ENCODE measurements at regions not wholly inside any gene's neighbourhood (a gene's known extent, or its start where the extent isn't known, plus 50 kb on each side); places are given as distances from the start of the nearest gene placed in this dataset.

DNA sequence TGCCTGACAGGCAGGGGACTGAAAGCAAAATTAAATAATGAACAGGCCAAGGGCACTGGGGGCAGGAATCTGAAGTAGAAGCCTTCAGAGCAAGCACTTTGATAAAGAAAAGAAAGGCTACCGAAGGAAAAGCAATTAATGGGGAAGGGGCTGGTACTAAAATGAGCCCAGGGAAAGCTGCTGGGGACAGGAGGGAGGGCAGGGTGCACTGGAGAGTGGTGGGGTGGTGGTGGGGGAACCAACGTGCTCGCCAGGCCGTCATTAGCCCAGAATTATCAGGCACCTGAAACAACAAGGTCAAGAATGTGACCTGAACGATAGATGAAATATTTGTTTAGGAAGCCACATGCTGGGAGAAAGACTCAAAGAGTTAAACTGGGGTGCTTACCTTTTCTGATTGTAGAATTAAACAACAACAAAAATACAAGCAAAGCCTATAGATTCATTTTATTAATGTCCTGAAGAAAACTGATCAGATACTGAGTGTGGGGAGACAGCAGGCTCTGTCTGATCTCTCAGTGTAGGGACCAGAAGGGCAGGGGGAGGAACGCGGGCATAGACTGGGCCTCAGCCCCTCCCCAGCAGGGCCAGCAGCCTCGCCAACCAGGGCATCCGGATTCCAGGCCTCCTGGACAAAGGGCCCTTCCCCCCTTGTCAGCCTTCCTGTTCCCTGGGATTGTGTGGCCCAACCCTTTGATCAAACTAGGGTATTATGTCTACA, 239.7 kb upstream of the KLF3 start:
- H3K4me1 ChIP-seq: no peaks in the 10 kb centered on the region
- DNase-seq (ENCODE audit: low spot score in 2 of 2): no peak
- H3K27me3 ChIP-seq: no peaks in the 10 kb centered on the region
- intact Hi-C loops (cut with DNase I; ENCODE audit: low total_unique reads): loop anchor here (10.0 kb wide), 1 partner anchor 540 kb away; no protein-coding TSS in a partner anchor
- TF ChIP-seq POLR2AphosphoS5 (IDR thresholded peaks at IDR 0.05) (no peak), CTCF (IDR thresholded peaks at IDR 0.05) (no peak), POLR2A (IDR thresholded peaks at IDR 0.05) (no peak)
- H3K4me3 ChIP-seq: no peak overlapping the region
- no peaks in the 10 kb centered on the region for H3K36me3 ChIP-seq
- H3K9me3 ChIP-seq: no peaks in the 10 kb centered on the region
- no peak overlapping the region for H3K27ac ChIP-seq

DNA sequence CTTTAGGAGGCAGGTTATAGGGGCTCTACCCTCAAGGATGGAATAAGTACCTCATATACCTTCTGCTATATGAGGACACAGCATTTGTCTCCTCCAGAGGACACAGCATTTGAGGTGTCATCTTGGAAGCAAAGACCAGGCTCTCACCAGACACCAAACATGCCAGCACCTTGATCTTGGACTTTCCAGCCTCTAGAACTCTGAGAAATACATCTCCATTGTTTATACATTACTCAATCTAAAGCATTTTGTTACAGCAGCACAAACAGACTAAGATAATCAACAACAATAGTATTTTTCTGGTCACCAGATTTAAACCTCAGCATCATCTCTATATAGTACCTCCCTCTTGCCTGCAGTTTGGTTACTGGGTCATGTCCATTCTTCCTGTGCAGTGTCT, 237.5 kb upstream of the KLF3 start:
- Histone ChIP-seq H3K36me3 (no peaks in the 10 kb centered on the region), H3K4me3 (no peak overlapping the region), H3K27ac (no peak overlapping the region), H3K4me1 (no peaks in the 10 kb centered on the region), H3K27me3 (no peaks in the 10 kb centered on the region), H3K9me3 (no peaks in the 10 kb centered on the region)
- no peak for TF ChIP-seq POLR2A (IDR thresholded peaks at IDR 0.05)
- no peak for DNase-seq (ENCODE audit: low spot score in 2 of 2)
- intact Hi-C loops (cut with DNase I; ENCODE audit: low total_unique reads): loop anchor here (10.0 kb wide), 1 partner anchor 538 kb away; no protein-coding TSS in a partner anchor

- H3K4me1 ChIP-seq: no peaks in the 10 kb centered on the region
- H3K27ac ChIP-seq: no peak overlapping the region
Observed at GRCh38 chr4:38430841-38431240, 233.2 kb upstream of the KLF3 start.

DNA sequence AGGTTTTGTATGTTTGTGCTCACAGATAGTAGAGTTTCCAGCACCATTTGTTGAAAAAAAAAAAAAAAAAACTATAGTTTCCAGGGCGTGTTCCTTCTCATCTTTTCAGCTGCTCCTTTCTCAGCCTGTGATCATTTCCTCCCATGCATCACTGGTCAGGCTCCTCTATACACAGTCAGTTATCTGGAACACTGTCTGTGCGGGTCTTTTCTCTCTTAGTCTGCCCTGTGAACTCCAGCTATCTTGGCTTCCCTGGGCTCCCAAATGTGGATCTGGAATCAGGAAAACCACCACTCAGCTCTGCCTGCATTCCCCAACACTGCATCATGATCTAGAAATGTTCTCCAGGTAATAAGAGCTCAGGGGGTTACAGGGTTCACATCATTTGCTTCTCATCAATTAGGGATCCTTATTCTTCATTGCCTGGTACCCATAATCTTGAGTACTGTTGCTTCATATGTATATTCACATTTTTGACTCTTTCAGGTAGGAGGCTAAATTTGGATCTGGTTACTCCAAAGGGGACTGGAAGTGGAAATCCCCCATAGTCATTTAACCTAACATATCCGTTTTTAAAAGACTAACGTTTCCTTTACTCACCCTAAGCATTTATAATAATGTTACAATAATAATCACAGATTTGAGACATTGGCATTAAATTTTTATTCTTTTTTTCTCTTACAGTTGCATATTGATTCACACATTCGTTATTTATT, 221.8 kb upstream of the KLF3 start:
- intact Hi-C loops (cut with DNase I; ENCODE audit: low total_unique reads): no loop called here
- Histone ChIP-seq H3K36me3 (no peaks in the 10 kb centered on the region), H3K27me3 (no peaks in the 10 kb centered on the region), H3K4me3 (no peak overlapping the region), H3K9me3 (peaks cover 0 to 11% of the 10 kb centered on the region in 2 donors), H3K27ac (no peak overlapping the region), H3K4me1 (no peaks in the 10 kb centered on the region)
- DNase-seq (ENCODE audit: low spot score in 2 of 2): no peak
- TF ChIP-seq POLR2A (IDR thresholded peaks at IDR 0.05) (no peak), CTCF (IDR thresholded peaks at IDR 0.05) (no peak), POLR2AphosphoS5 (IDR thresholded peaks at IDR 0.05) (no peak)

More at GRCh38 chr4:38430841-38431240, 233.2 kb upstream of the KLF3 start:
- Histone ChIP-seq H3K9me3 (peaks cover 0 to 10% of the 10 kb centered on the region in 2 donors), H3K4me3 (no peak overlapping the region), H3K27me3 (no peaks in the 10 kb centered on the region), H3K36me3 (no peaks in the 10 kb centered on the region)
- TF ChIP-seq POLR2AphosphoS5 (IDR thresholded peaks at IDR 0.05) (no peak), POLR2A (IDR thresholded peaks at IDR 0.05) (no peak), CTCF (IDR thresholded peaks at IDR 0.05) (no peak)
- no peak for DNase-seq (ENCODE audit: low spot score in 2 of 2)
- intact Hi-C loops (cut with DNase I; ENCODE audit: low total_unique reads): no loop called here

DNA sequence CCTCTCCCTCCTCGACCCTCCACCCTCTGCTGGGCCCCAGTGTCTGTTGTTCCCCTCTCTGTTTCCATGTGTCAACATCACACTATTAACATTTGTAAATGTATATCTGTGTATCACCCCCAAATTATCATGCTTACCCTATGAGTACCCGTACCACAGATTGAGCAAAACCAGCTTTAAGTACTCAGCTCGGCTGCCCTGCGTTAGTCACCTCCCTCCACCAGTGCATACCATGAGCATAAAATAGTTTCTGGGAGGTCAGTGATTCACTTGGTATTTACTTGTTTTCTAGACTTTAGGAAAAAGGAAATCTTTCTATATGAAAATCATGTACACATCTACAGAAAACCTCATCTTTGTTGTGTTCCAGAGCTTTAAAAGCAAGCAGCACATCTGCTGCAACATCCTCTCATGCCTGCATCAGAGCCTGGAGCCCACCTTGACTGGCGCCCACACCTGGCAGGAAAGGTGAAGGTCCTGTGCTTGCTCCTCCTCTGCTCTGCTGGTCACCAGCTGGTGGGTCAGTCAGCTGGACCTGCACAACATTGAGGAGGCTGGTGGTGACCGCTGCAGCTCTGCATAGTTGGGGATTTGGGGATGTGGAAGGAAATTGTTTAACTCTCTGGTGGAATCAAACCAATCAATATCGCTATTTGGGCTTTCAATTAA, 214.4 kb upstream of the KLF3 start:
- DNase-seq (ENCODE audit: low spot score in 2 of 2): no peak
- Histone ChIP-seq H3K36me3 (no peaks in the 10 kb centered on the region), H3K27me3 (no peaks in the 10 kb centered on the region), H3K9me3 (no peaks in the 10 kb centered on the region), H3K4me3 (no peak overlapping the region), H3K4me1 (no peaks in the 10 kb centered on the region), H3K27ac (no peak overlapping the region)
- TF ChIP-seq POLR2AphosphoS5 (IDR thresholded peaks at IDR 0.05) (no peak), CTCF (IDR thresholded peaks at IDR 0.05) (no peak), POLR2A (IDR thresholded peaks at IDR 0.05) (no peak)
- intact Hi-C loops (cut with DNase I; ENCODE audit: low total_unique reads): no loop called here

Measured in breast epithelium (tissue), 4 donors.